ENCODE measurements at regions not wholly inside any gene's neighbourhood (a gene's known extent, or its start where the extent isn't known, plus 50 kb on each side); places are given as distances from the start of the nearest gene placed in this dataset.

- no peak overlapping the region for H3K9ac ChIP-seq
- H3K4me2 ChIP-seq (ENCODE audit: low read length), result no peak overlapping the region
- no peaks in the 10 kb centered on the region for H3K4me1 ChIP-seq
- no peak for TF ChIP-seq CTCF (IDR thresholded peaks at IDR 0.05)
- H3K27ac ChIP-seq, result no peak overlapping the region
- H3K9me3 ChIP-seq (ENCODE audit: control insufficient read depth, low read length), result no peaks in the 10 kb centered on the region
- H3K27me3 ChIP-seq (ENCODE audit: control insufficient read depth, insufficient read depth, low read length), result no peaks in the 10 kb centered on the region
- no peak overlapping the region for H2AFZ ChIP-seq
- no peaks in the 10 kb centered on the region for H3K36me3 ChIP-seq (ENCODE audit: control insufficient read depth, insufficient read depth, low read length)
- H3K79me2 ChIP-seq, result no peaks in the 10 kb centered on the region
- H3K4me3 ChIP-seq (ENCODE audit: low read depth, low read length), result no peak overlapping the region
Observed at GRCh38 chr10:128712661-128713400, 586.6 kb upstream of the MKI67 start.

GRCh38 chr10:128713471-128713870, 587.2 kb upstream of the MKI67 start:
- no peak overlapping the region for H3K4me3 ChIP-seq (ENCODE audit: low read depth, low read length)
- no peaks in the 10 kb centered on the region for H3K27me3 ChIP-seq (ENCODE audit: control insufficient read depth, insufficient read depth, low read length)
- H3K79me2 ChIP-seq, result no peaks in the 10 kb centered on the region
- no peaks in the 10 kb centered on the region for H3K36me3 ChIP-seq (ENCODE audit: control insufficient read depth, insufficient read depth, low read length)
- H3K9ac ChIP-seq, result no peak overlapping the region
- no peak for TF ChIP-seq CTCF (IDR thresholded peaks at IDR 0.05)
- no peaks in the 10 kb centered on the region for H3K9me3 ChIP-seq (ENCODE audit: control insufficient read depth, low read length)
- H2AFZ ChIP-seq, result no peak overlapping the region
- H3K27ac ChIP-seq, result no peak overlapping the region
- no peak overlapping the region for H3K4me2 ChIP-seq (ENCODE audit: low read length)
- no peaks in the 10 kb centered on the region for H3K4me1 ChIP-seq

- Histone ChIP-seq H3K9me3 (ENCODE audit: control insufficient read depth, low read length) (no peaks in the 10 kb centered on the region), H3K79me2 (no peaks in the 10 kb centered on the region)
- TF ChIP-seq CTCF (IDR thresholded peaks at IDR 0.05), result no peak
Observed at GRCh38 chr10:128713874-128714570, 587.8 kb upstream of the MKI67 start.

GRCh38 chr10:128714644-128715415, 588.6 kb upstream of the MKI67 start:
- H3K27me3 ChIP-seq (ENCODE audit: control insufficient read depth, insufficient read depth, low read length), result no peaks in the 10 kb centered on the region
- no peak for TF ChIP-seq CTCF (IDR thresholded peaks at IDR 0.05)
- no peaks in the 10 kb centered on the region for H3K36me3 ChIP-seq (ENCODE audit: control insufficient read depth, insufficient read depth, low read length)
- no peak overlapping the region for H2AFZ ChIP-seq
- H3K79me2 ChIP-seq, result no peaks in the 10 kb centered on the region
- H3K9me3 ChIP-seq (ENCODE audit: control insufficient read depth, low read length), result no peaks in the 10 kb centered on the region
- H3K9ac ChIP-seq, result no peak overlapping the region
- no peaks in the 10 kb centered on the region for H3K4me1 ChIP-seq
- H3K4me3 ChIP-seq (ENCODE audit: low read depth, low read length), result no peak overlapping the region
- H3K4me2 ChIP-seq (ENCODE audit: low read length), result no peak overlapping the region
- H3K27ac ChIP-seq, result no peak overlapping the region

More at GRCh38 chr10:128713874-128714570, 587.8 kb upstream of the MKI67 start:
- Histone ChIP-seq H3K4me2 (ENCODE audit: low read length) (no peak overlapping the region), H3K36me3 (ENCODE audit: control insufficient read depth, insufficient read depth, low read length) (no peaks in the 10 kb centered on the region), H3K27ac (no peak overlapping the region), H3K27me3 (ENCODE audit: control insufficient read depth, insufficient read depth, low read length) (no peaks in the 10 kb centered on the region), H3K4me3 (ENCODE audit: low read depth, low read length) (no peak overlapping the region), H2AFZ (no peak overlapping the region), H3K9ac (no peak overlapping the region), H3K4me1 (no peaks in the 10 kb centered on the region)

Data from parathyroid adenoma (tissue), 2 donors.